ENCODE measurements at regions not wholly inside any gene's neighbourhood (a gene's known extent, or its start where the extent isn't known, plus 50 kb on each side); places are given as distances from the start of the nearest gene placed in this dataset.

DNA sequence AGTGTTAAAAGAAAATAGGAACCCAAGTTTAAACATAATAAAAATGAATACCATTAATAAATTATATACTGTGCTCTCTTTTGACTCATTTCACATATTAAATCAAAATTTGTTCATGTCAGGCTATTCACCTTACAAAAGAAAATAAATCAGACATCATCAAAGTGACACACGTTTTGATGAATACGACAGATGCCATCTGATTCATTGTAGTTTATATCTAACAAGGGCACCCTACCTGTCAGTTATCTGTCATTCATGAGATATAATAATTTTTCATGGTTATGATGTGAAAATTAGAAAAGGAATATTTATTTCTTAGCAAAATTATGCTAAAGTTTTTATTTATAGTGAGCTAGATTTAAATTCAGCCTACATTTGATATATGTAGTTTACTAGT lies 188.1 kb upstream of the PCDH17 start:
- Histone ChIP-seq H3K79me1 (replicated peaks; ENCODE audit: low read length, poor library complexity, severe bottlenecking) (no peaks in the 10 kb centered on the region), H2BK12ac (ENCODE audit: low read length in 2 of 2) (no peak overlapping the region), H3K9me3 (ENCODE audit: control insufficient read depth, low read length) (peaks cover 5% of the 10 kb centered on the region), H2AK5ac (ENCODE audit: low read length, severe bottlenecking) (no peak overlapping the region), H3K18ac (ENCODE audit: low read depth in 1 of 2, low read length in 2 of 2) (no peak overlapping the region), H3K36me3 (ENCODE audit: control insufficient read depth in 1 of 2, insufficient read depth in 2 of 2, low read depth in 1 of 2, low read length in 2 of 2) (no peaks in the 10 kb centered on the region), H2AFZ (ENCODE audit: low read depth, low read length) (no peak overlapping the region), H4K8ac (ENCODE audit: low read length) (no peak overlapping the region), H3K4me1 (ENCODE audit: control insufficient read depth, insufficient read depth, low read depth, low read length) (no peaks in the 10 kb centered on the region), H3K4me3 (ENCODE audit: insufficient read depth in 1 of 2, low read depth in 1 of 2, low read length in 2 of 2) (no peak overlapping the region), H3K9ac (ENCODE audit: low read length) (no peak overlapping the region), H3K27ac (ENCODE audit: low read length, poor library complexity, severe bottlenecking) (no peak overlapping the region), H3K27me3 (ENCODE audit: control insufficient read depth in 1 of 2, insufficient read depth in 1 of 2, low read length in 2 of 2) (no peaks in the 10 kb centered on the region), H2BK120ac (ENCODE audit: low read depth, low read length) (no peak overlapping the region), H3K14ac (ENCODE audit: low read length in 2 of 2) (no peak overlapping the region), H3K23ac (ENCODE audit: low read length in 2 of 2) (no peak overlapping the region), H3K4ac (ENCODE audit: low read depth in 1 of 2, low read length in 2 of 2) (no peak overlapping the region), H4K91ac (ENCODE audit: low read length) (no peak overlapping the region), H2BK15ac (ENCODE audit: low read depth, poor library complexity, severe bottlenecking) (no peak overlapping the region), H2BK5ac (ENCODE audit: low read depth, low read length, poor library complexity, severe bottlenecking) (no peak overlapping the region), H3K4me2 (ENCODE audit: low read length, poor library complexity, severe bottlenecking) (no peak overlapping the region)
- no CpG with 5 or more reads among the region's 2 CpGs for WGBS
- no peak for DNase-seq

DNA sequence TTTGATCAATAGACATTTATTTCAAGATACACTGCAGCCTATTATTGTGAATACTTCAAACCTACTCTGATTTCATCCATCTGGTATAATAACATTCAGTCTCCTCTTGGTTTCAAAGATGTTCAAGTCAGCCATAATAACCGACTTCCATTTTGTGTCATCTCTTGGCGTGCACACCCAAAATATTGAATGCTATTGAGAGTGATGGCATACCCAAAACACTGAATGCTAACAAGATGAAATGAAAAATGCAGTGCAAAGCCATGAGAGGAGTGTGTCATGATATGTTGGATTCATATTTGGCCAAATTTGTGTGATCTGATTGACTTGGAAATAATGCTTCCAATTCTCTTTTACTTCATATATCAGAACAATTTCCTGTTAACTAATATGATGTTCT lies 181.2 kb upstream of the PCDH17 start:
- Histone ChIP-seq H3K4me1 (ENCODE audit: control insufficient read depth, insufficient read depth, low read depth, low read length) (no peaks in the 10 kb centered on the region), H2AFZ (ENCODE audit: low read depth, low read length) (no peak overlapping the region), H3K9ac (ENCODE audit: low read length) (no peak overlapping the region), H2BK12ac (ENCODE audit: low read length in 2 of 2) (no peak overlapping the region), H4K91ac (ENCODE audit: low read length) (no peak overlapping the region), H3K4me3 (ENCODE audit: insufficient read depth in 1 of 2, low read depth in 1 of 2, low read length in 2 of 2) (no peak overlapping the region), H3K18ac (ENCODE audit: low read depth in 1 of 2, low read length in 2 of 2) (no peak overlapping the region), H3K23ac (ENCODE audit: low read length in 2 of 2) (no peak overlapping the region), H3K9me3 (ENCODE audit: control insufficient read depth, low read length) (peaks cover 4% of the 10 kb centered on the region), H3K4me2 (ENCODE audit: low read length, poor library complexity, severe bottlenecking) (no peak overlapping the region), H4K8ac (ENCODE audit: low read length) (no peak overlapping the region), H2BK120ac (ENCODE audit: low read depth, low read length) (no peak overlapping the region), H3K79me1 (replicated peaks; ENCODE audit: low read length, poor library complexity, severe bottlenecking) (no peaks in the 10 kb centered on the region), H2AK5ac (ENCODE audit: low read length, severe bottlenecking) (no peak overlapping the region), H3K14ac (ENCODE audit: low read length in 2 of 2) (no peak overlapping the region), H3K27me3 (ENCODE audit: control insufficient read depth in 1 of 2, insufficient read depth in 1 of 2, low read length in 2 of 2) (no peaks in the 10 kb centered on the region), H3K36me3 (ENCODE audit: control insufficient read depth in 1 of 2, insufficient read depth in 2 of 2, low read depth in 1 of 2, low read length in 2 of 2) (no peaks in the 10 kb centered on the region), H2BK15ac (ENCODE audit: low read depth, poor library complexity, severe bottlenecking) (no peak overlapping the region), H2BK5ac (ENCODE audit: low read depth, low read length, poor library complexity, severe bottlenecking) (no peak overlapping the region), H3K27ac (ENCODE audit: low read length, poor library complexity, severe bottlenecking) (no peak overlapping the region), H3K4ac (ENCODE audit: low read depth in 1 of 2, low read length in 2 of 2) (no peak overlapping the region)
- 75% methylated on average over 2 of the region's 2 CpGs for WGBS
- no peak for DNase-seq

- H4K91ac ChIP-seq (ENCODE audit: low read length), result no peak overlapping the region
- no peak overlapping the region for H3K9ac ChIP-seq (ENCODE audit: low read length)
- H3K23ac ChIP-seq (ENCODE audit: low read length in 2 of 2), result no peak overlapping the region
- H3K79me1 ChIP-seq (replicated peaks; ENCODE audit: low read length, poor library complexity, severe bottlenecking), result no peaks in the 10 kb centered on the region
- peaks cover 4% of the 10 kb centered on the region for H3K9me3 ChIP-seq (ENCODE audit: control insufficient read depth, low read length)
- 100% methylated on average over 1 of the region's 2 CpGs for WGBS
- no peaks in the 10 kb centered on the region for H3K4me1 ChIP-seq (ENCODE audit: control insufficient read depth, insufficient read depth, low read depth, low read length)
- no peak overlapping the region for H3K27ac ChIP-seq (ENCODE audit: low read length, poor library complexity, severe bottlenecking)
- no peak overlapping the region for H3K14ac ChIP-seq (ENCODE audit: low read length in 2 of 2)
- no peak overlapping the region for H2BK15ac ChIP-seq (ENCODE audit: low read depth, poor library complexity, severe bottlenecking)
- no peak overlapping the region for H2BK12ac ChIP-seq (ENCODE audit: low read length in 2 of 2)
- no peak overlapping the region for H3K4me3 ChIP-seq (ENCODE audit: insufficient read depth in 1 of 2, low read depth in 1 of 2, low read length in 2 of 2)
- H3K18ac ChIP-seq (ENCODE audit: low read depth in 1 of 2, low read length in 2 of 2), result no peak overlapping the region
- H2AFZ ChIP-seq (ENCODE audit: low read depth, low read length), result no peak overlapping the region
- DNase-seq, result no peak
- no peaks in the 10 kb centered on the region for H3K27me3 ChIP-seq (ENCODE audit: control insufficient read depth in 1 of 2, insufficient read depth in 1 of 2, low read length in 2 of 2)
- H3K36me3 ChIP-seq (ENCODE audit: control insufficient read depth in 1 of 2, insufficient read depth in 2 of 2, low read depth in 1 of 2, low read length in 2 of 2), result no peaks in the 10 kb centered on the region
- H3K4ac ChIP-seq (ENCODE audit: low read depth in 1 of 2, low read length in 2 of 2), result no peak overlapping the region
- H2BK5ac ChIP-seq (ENCODE audit: low read depth, low read length, poor library complexity, severe bottlenecking), result no peak overlapping the region
- no peak overlapping the region for H4K8ac ChIP-seq (ENCODE audit: low read length)
- H2AK5ac ChIP-seq (ENCODE audit: low read length, severe bottlenecking), result no peak overlapping the region
- no peak overlapping the region for H3K4me2 ChIP-seq (ENCODE audit: low read length, poor library complexity, severe bottlenecking)
- H2BK120ac ChIP-seq (ENCODE audit: low read depth, low read length), result no peak overlapping the region
Observed at GRCh38 chr13:57452228-57452627, 179.3 kb upstream of the PCDH17 start.

DNA sequence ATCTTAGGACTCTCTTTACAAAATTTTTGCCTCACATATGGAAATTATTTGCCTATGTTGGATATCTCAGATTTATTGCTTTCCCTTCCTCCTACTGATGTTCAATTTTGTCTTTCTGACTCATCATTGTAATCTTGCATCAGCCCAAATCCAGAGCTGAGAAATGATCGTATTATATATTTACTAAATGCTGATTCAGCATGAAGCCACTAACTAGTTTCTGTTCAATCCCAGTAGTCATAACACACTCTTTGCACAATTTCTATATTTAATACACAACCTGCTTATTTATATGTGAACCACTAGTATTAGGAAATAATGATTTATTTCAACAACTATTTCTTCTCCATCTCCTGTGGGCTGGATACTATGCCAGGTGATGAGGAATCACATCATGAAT lies 161.1 kb upstream of the PCDH17 start:
- Histone ChIP-seq H2BK5ac (ENCODE audit: low read depth, low read length, poor library complexity, severe bottlenecking) (no peak overlapping the region), H3K36me3 (ENCODE audit: control insufficient read depth in 1 of 2, insufficient read depth in 2 of 2, low read depth in 1 of 2, low read length in 2 of 2) (no peaks in the 10 kb centered on the region), H3K4me2 (ENCODE audit: low read length, poor library complexity, severe bottlenecking) (no peak overlapping the region), H3K79me1 (replicated peaks; ENCODE audit: low read length, poor library complexity, severe bottlenecking) (no peaks in the 10 kb centered on the region), H3K4me3 (ENCODE audit: insufficient read depth in 1 of 2, low read depth in 1 of 2, low read length in 2 of 2) (no peak overlapping the region), H3K27ac (ENCODE audit: low read length, poor library complexity, severe bottlenecking) (no peak overlapping the region), H3K27me3 (ENCODE audit: control insufficient read depth in 1 of 2, insufficient read depth in 1 of 2, low read length in 2 of 2) (no peaks in the 10 kb centered on the region), H3K18ac (ENCODE audit: low read depth in 1 of 2, low read length in 2 of 2) (no peak overlapping the region), H2AK5ac (ENCODE audit: low read length, severe bottlenecking) (no peak overlapping the region), H2AFZ (ENCODE audit: low read depth, low read length) (no peak overlapping the region), H2BK12ac (ENCODE audit: low read length in 2 of 2) (no peak overlapping the region), H3K23ac (ENCODE audit: low read length in 2 of 2) (no peak overlapping the region), H2BK15ac (ENCODE audit: low read depth, poor library complexity, severe bottlenecking) (no peak overlapping the region), H3K4me1 (ENCODE audit: control insufficient read depth, insufficient read depth, low read depth, low read length) (no peaks in the 10 kb centered on the region), H4K8ac (ENCODE audit: low read length) (no peak overlapping the region), H3K14ac (ENCODE audit: low read length in 2 of 2) (no peak overlapping the region), H2BK120ac (ENCODE audit: low read depth, low read length) (no peak overlapping the region), H3K9me3 (ENCODE audit: control insufficient read depth, low read length) (no peaks in the 10 kb centered on the region), H4K91ac (ENCODE audit: low read length) (no peak overlapping the region), H3K9ac (ENCODE audit: low read length) (no peak overlapping the region), H3K4ac (ENCODE audit: low read depth in 1 of 2, low read length in 2 of 2) (no peak overlapping the region)
- no peak for DNase-seq
- WGBS, result 100% methylated on average over 1 of the region's 1 CpG
